HCT116 (cell line): ENCODE measurements at regions not wholly inside any gene's neighbourhood (a gene's known extent, or its start where the extent isn't known, plus 50 kb on each side); places are given as distances from the start of the nearest gene placed in this dataset.

Source experiments
- ATAC-seq: fragments of 200-7000 bp; cut with Tn5 transposase; 2 replicates; pipeline ENCODE4 v1.9.1; 2020; ENCODE audit warnings: mild to moderate bottlenecking, moderate library complexity
- BruUV-seq: library from RNA; stranded (reverse); fragments of 400-500 nt; replicated peaks from 2 replicates; lab custom pipeline; 2021; lab: Mats Ljungman, UMichigan
- CTCF ChIA-PET: fragments of 300-600 bp; sonication (Branson Sonifier 250); formaldehyde crosslinking; loops from one replicate; lab custom pipeline; 2021; ENCODE audit warnings: antibody characterized with exemption; lab: Charles Lee
- POLR2A ChIA-PET: fragments of 300-600, 350-600 bp; sonication (Branson Sonifier 250); formaldehyde crosslinking; loops from one replicate; lab custom pipeline; 2021; ENCODE audit warnings: antibody characterized with exemption; lab: Charles Lee
- RAD21 ChIA-PET, 2 experiments: fragments of 300-600 bp; sonication (Branson Sonifier 250); formaldehyde crosslinking; loops; one replicate each; lab custom pipeline; 2023; ENCODE audit warnings: low total read pairs in 2 of 2; ENCODE audit not compliant: uncharacterized antibody in 2 of 2, unreplicated experiment in 2 of 2, low non-redundant PET in 1 of 2; lab: Charles Lee
- DNase-seq: peaks from one replicate; pipeline ENCODE4 v3.0.0-alpha.2; 2010; ENCODE audit warnings: low read depth, low spot score
- H2AFZ ChIP-seq: fragments of 200-600 bp; shearing (Covaris generic), sonication (generic); 2 replicates; pipeline ENCODE4 v1.6.1; 2017; ENCODE audit warnings: low read depth, mixed run types, mixed read lengths, antibody characterized with exemption, low read length; ENCODE audit not compliant: poor library complexity, severe bottlenecking
- H3K27ac ChIP-seq: 2 replicates; pipeline ENCODE4 v1.5.1; 2012; ENCODE audit warnings: low read depth, low read length
- H3K27me3 ChIP-seq: fragments of 200-600 bp; sonication (generic); 2 replicates; pipeline ENCODE4 v1.6.1; 2016; ENCODE audit warnings: mixed run types, low read length, mixed read lengths; ENCODE audit not compliant: insufficient read depth
- H3K36me3 ChIP-seq, 2 experiments: fragments of 200-500 bp in 1 of 2; fragments of 200-600 bp in 1 of 2; sonication (Bioruptor generic) in 1 of 2; sonication (generic) in 1 of 2; 2 replicates each; pipeline versions ENCODE4 v1.5.1 to v1.6.1; 2014 to 2016; ENCODE audit warnings: low read length in 2 of 2, inconsistent platforms in 1 of 2, mixed read lengths in 1 of 2, mixed run types in 1 of 2; ENCODE audit not compliant: insufficient read depth in 2 of 2, control insufficient read depth in 1 of 2
- H3K4me1 ChIP-seq, 2 experiments: fragments of 200-600 bp in 1 of 2; sonication (generic) in 1 of 2; 2 replicates each; pipeline versions ENCODE4 v1.5.1 to v1.6.1; 2012 to 2017; ENCODE audit warnings: low read length in 2 of 2, inconsistent platforms in 1 of 2, mild to moderate bottlenecking in 1 of 2, mixed read lengths in 1 of 2, mixed run types in 1 of 2, moderate library complexity in 1 of 2; ENCODE audit not compliant: insufficient read depth in 2 of 2, control insufficient read depth in 1 of 2
- H3K4me2 ChIP-seq: fragments of 200-600 bp; sonication (generic); 2 replicates; pipeline ENCODE4 v1.6.1; 2017; ENCODE audit warnings: mixed run types, low read length, mixed read lengths
- H3K4me3 ChIP-seq, 2 experiments: fragments of 200-600 bp in 1 of 2; sonication (generic) in 1 of 2; replicated peaks in 1 of 2; 2 replicates each; pipeline ENCODE4 v1.5.1; 2011 to 2016; ENCODE audit warnings: low read length in 2 of 2, control low read depth in 1 of 2, low read depth in 1 of 2, mild to moderate bottlenecking in 1 of 2, mixed read lengths in 1 of 2, mixed run types in 1 of 2
- H3K79me2 ChIP-seq: fragments of 200-600 bp; sonication (generic); 2 replicates; pipeline ENCODE4 v1.6.1; 2017; ENCODE audit warnings: mild to moderate bottlenecking, mixed run types, low read length, moderate library complexity, mixed read lengths; ENCODE audit not compliant: insufficient read depth
- H3K9ac ChIP-seq: fragments of 200-600 bp; sonication (generic); 2 replicates; pipeline ENCODE4 v1.6.1; 2016; ENCODE audit warnings: low read length, mixed read lengths
- H3K9me2 ChIP-seq: fragments of 200-600 bp; sonication (generic), shearing (Covaris generic); 2 replicates; pipeline ENCODE4 v1.6.1; 2017; ENCODE audit warnings: mixed run types, mild to moderate bottlenecking, moderate library complexity; ENCODE audit not compliant: insufficient read depth
- H3K9me3 ChIP-seq, 2 experiments: fragments of 200-500 bp in 1 of 2; fragments of 200-600 bp in 1 of 2; sonication (Bioruptor generic) in 1 of 2; sonication (generic) in 1 of 2; 2 replicates each; pipeline ENCODE4 v1.6.1; 2014 to 2017; ENCODE audit warnings: low read length in 2 of 2, mixed read lengths in 2 of 2, inconsistent platforms in 1 of 2, low read depth in 1 of 2, mild to moderate bottlenecking in 1 of 2, mixed run types in 1 of 2, moderate library complexity in 1 of 2; ENCODE audit not compliant: control insufficient read depth in 1 of 2, insufficient read depth in 1 of 2
- H4K20me1 ChIP-seq: fragments of 200-600 bp; sonication (generic), shearing (Covaris generic); 2 replicates; pipeline ENCODE4 v1.6.1; 2017; ENCODE audit warnings: mixed run types, mild to moderate bottlenecking, moderate library complexity; ENCODE audit not compliant: insufficient read depth
- ATF3 ChIP-seq: IDR thresholded peaks from 2 replicates; pipeline ENCODE4 v1.6.1; 2012
- CBX3 ChIP-seq: IDR thresholded peaks from 2 replicates; pipeline ENCODE4 v1.6.1; 2012; ENCODE audit warnings: low read depth
- CEBPB ChIP-seq: IDR thresholded peaks from 2 replicates; pipeline ENCODE4 v1.6.1; 2012; ENCODE audit warnings: low read depth
- EGR1 ChIP-seq: IDR thresholded peaks from 2 replicates; pipeline ENCODE4 v1.6.1; 2012; ENCODE audit warnings: low read depth
- ELF1 ChIP-seq: IDR thresholded peaks from 2 replicates; pipeline ENCODE4 v1.6.1; 2012; ENCODE audit warnings: low read depth, borderline replicate concordance
- EZH2 ChIP-seq: fragments of 200-600 bp; sonication (generic); IDR thresholded peaks from 2 replicates; pipeline ENCODE4 v1.6.1; 2017; ENCODE audit warnings: antibody characterized with exemption, mixed run types
- EZH2phosphoT487 ChIP-seq: fragments of 200-600 bp; IDR thresholded peaks from 2 replicates; pipeline ENCODE4 v1.6.1; 2018; ENCODE audit warnings: antibody characterized with exemption, borderline replicate concordance
- FOSL1 ChIP-seq: IDR thresholded peaks from 2 replicates; pipeline ENCODE4 v1.6.1; 2012; ENCODE audit warnings: low read depth
- POLR2A ChIP-seq: IDR thresholded peaks from 2 replicates; pipeline ENCODE4 v1.7.0; 2011; ENCODE audit warnings: borderline replicate concordance; ENCODE audit not compliant: insufficient read depth, insufficient read length; ENCODE audit errors: extremely low read depth
- RAD21 ChIP-seq: IDR thresholded peaks from 2 replicates; pipeline ENCODE4 v1.6.1; 2012; ENCODE audit warnings: low read depth, mild to moderate bottlenecking
- SIN3A ChIP-seq: IDR thresholded peaks from 2 replicates; pipeline ENCODE4 v1.6.1; 2012; ENCODE audit warnings: low read depth
- SP1 ChIP-seq: IDR thresholded peaks from 2 replicates; pipeline ENCODE4 v1.6.1; 2012; ENCODE audit warnings: low read depth
- SRF ChIP-seq: IDR thresholded peaks from 2 replicates; pipeline ENCODE4 v1.6.1; 2012; ENCODE audit warnings: low read depth
- YY1 ChIP-seq: IDR thresholded peaks from 2 replicates; pipeline ENCODE4 v1.6.1; 2011; ENCODE audit warnings: low read length, low read depth, moderate library complexity, mild to moderate bottlenecking; ENCODE audit not compliant: insufficient replicate concordance; ENCODE audit errors: extremely low read depth
- ZFX ChIP-seq: fragments of 450-650 bp; IDR thresholded peaks from 2 replicates; pipeline ENCODE4 v1.6.1; 2017
- ZNF274 ChIP-seq: fragments of 200-500 bp; sonication (Bioruptor generic); IDR thresholded peaks from 2 replicates; pipeline ENCODE4 v1.6.1; 2014; ENCODE audit warnings: mild to moderate bottlenecking, low read depth, low read length, inconsistent platforms
- intact Hi-C: fragments of 100-400 bp; cut with micrococcal nuclease; formaldehyde crosslinking; loops from 2 replicates; pipeline ENCODE4 v1.10.0; 2022
- TF ChIP-seq, protein P1 (sequence below): IDR thresholded peaks from 2 replicates; pipeline ENCODE4 v1.6.1; 2011; ENCODE audit warnings: mild to moderate bottlenecking, low read length, moderate library complexity; ENCODE audit not compliant: insufficient replicate concordance; ENCODE audit errors: extremely low read depth
- TF ChIP-seq, protein P2 (sequence below): IDR thresholded peaks from 2 replicates; pipeline ENCODE4 v1.6.1; 2012; ENCODE audit warnings: low read depth

- TF ChIP-seq SP1 (no peak), SIN3A (no peak), EZH2 (no peak), EGR1 (no peak), ZFX (no peak)
- TF ChIP-seq, protein P1, sequence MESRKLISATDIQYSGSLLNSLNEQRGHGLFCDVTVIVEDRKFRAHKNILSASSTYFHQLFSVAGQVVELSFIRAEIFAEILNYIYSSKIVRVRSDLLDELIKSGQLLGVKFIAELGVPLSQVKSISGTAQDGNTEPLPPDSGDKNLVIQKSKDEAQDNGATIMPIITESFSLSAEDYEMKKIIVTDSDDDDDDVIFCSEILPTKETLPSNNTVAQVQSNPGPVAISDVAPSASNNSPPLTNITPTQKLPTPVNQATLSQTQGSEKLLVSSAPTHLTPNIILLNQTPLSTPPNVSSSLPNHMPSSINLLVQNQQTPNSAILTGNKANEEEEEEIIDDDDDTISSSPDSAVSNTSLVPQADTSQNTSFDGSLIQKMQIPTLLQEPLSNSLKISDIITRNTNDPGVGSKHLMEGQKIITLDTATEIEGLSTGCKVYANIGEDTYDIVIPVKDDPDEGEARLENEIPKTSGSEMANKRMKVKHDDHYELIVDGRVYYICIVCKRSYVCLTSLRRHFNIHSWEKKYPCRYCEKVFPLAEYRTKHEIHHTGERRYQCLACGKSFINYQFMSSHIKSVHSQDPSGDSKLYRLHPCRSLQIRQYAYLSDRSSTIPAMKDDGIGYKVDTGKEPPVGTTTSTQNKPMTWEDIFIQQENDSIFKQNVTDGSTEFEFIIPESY, result no peak
- TF ChIP-seq, all 23 proteins: peak for 0
Measured at GRCh38 chr3:194949592-194949991, 263.9 kb downstream of the FAM43A start (continued).

GRCh38 chr3:194950906-194951628 lies 265.4 kb downstream of the FAM43A start:
- intact Hi-C loops, result no loop called here
- no peak overlapping the region for H3K9ac ChIP-seq
- no peak for ATAC-seq

More at GRCh38 chr3:194950906-194951628, 265.4 kb downstream of the FAM43A start:
- no TSS peak for BruUV-seq
- TF ChIP-seq ATF3 (no peak), CBX3 (no peak), ZNF274 (no peak), FOSL1 (no peak), ELF1 (no peak), SIN3A (no peak), RAD21 (no peak), POLR2A (no peak), YY1 (no peak), ZFX (no peak), SRF (no peak), SP1 (no peak), CEBPB (no peak), EZH2phosphoT487 (no peak), EZH2 (no peak)
- TF ChIP-seq, protein P1, result no peak
- TF ChIP-seq, protein P2, sequence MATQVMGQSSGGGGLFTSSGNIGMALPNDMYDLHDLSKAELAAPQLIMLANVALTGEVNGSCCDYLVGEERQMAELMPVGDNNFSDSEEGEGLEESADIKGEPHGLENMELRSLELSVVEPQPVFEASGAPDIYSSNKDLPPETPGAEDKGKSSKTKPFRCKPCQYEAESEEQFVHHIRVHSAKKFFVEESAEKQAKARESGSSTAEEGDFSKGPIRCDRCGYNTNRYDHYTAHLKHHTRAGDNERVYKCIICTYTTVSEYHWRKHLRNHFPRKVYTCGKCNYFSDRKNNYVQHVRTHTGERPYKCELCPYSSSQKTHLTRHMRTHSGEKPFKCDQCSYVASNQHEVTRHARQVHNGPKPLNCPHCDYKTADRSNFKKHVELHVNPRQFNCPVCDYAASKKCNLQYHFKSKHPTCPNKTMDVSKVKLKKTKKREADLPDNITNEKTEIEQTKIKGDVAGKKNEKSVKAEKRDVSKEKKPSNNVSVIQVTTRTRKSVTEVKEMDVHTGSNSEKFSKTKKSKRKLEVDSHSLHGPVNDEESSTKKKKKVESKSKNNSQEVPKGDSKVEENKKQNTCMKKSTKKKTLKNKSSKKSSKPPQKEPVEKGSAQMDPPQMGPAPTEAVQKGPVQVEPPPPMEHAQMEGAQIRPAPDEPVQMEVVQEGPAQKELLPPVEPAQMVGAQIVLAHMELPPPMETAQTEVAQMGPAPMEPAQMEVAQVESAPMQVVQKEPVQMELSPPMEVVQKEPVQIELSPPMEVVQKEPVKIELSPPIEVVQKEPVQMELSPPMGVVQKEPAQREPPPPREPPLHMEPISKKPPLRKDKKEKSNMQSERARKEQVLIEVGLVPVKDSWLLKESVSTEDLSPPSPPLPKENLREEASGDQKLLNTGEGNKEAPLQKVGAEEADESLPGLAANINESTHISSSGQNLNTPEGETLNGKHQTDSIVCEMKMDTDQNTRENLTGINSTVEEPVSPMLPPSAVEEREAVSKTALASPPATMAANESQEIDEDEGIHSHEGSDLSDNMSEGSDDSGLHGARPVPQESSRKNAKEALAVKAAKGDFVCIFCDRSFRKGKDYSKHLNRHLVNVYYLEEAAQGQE, result no peak
- H3K9me2 ChIP-seq, result no peaks in the 10 kb centered on the region
- H3K36me3 ChIP-seq, result no peaks in the 10 kb centered on the region
- no peak overlapping the region for H3K4me2 ChIP-seq
- no peaks in the 10 kb centered on the region for H3K9me3 ChIP-seq
- RAD21 ChIA-PET, result no interaction called here
- no peak overlapping the region for H3K4me3 ChIP-seq
- H3K27ac ChIP-seq, result no peak overlapping the region
- no peak overlapping the region for H2AFZ ChIP-seq
- H3K4me1 ChIP-seq, result no peaks in the 10 kb centered on the region
- H3K27me3 ChIP-seq, result no peaks in the 10 kb centered on the region; the same call in 1 of the 2 replicates
- no peaks in the 10 kb centered on the region for H4K20me1 ChIP-seq
- CTCF ChIA-PET, result no interaction called here
- POLR2A ChIA-PET, result no interaction called here
- H3K79me2 ChIP-seq, result no peaks in the 10 kb centered on the region
- DNase-seq, result no peak
